HEK293T (cell line): ENCODE measurements at regions not wholly inside any gene's neighbourhood (a gene's known extent, or its start where the extent isn't known, plus 50 kb on each side); places are given as distances from the start of the nearest gene placed in this dataset.

Experiments
- ARNT ChIP-seq: fragments of 450-650 bp; IDR thresholded peaks from 2 replicates; pipeline ENCODE4 v1.6.1; 2017; ENCODE audit warnings: mild to moderate bottlenecking
- BHLHE40 ChIP-seq: fragments of 450-650 bp; IDR thresholded peaks from 2 replicates; pipeline ENCODE4 v1.6.1; 2016; ENCODE audit warnings: mild to moderate bottlenecking, moderate library complexity, borderline replicate concordance
- CTBP1 ChIP-seq: fragments of 450-650 bp; IDR thresholded peaks from 2 replicates; pipeline ENCODE4 v1.6.1; 2016; ENCODE audit warnings: borderline replicate concordance
- ELF4 ChIP-seq: fragments of 450-650 bp; IDR thresholded peaks from 2 replicates; pipeline ENCODE4 v1.6.1; 2017; ENCODE audit warnings: antibody characterized with exemption
- FOXM1 ChIP-seq: fragments of 450-650 bp; IDR thresholded peaks from 2 replicates; pipeline ENCODE4 v1.6.1; 2017; ENCODE audit warnings: mild to moderate bottlenecking, borderline replicate concordance
- HDGF ChIP-seq: fragments of 450-650 bp; IDR thresholded peaks from 2 replicates; pipeline ENCODE4 v1.6.1; 2017; ENCODE audit warnings: antibody characterized with exemption, borderline replicate concordance
- LEF1 ChIP-seq: fragments of 450-650 bp; IDR thresholded peaks from 2 replicates; pipeline ENCODE4 v1.6.1; 2017; ENCODE audit warnings: mild to moderate bottlenecking, borderline replicate concordance
- SP1 ChIP-seq: fragments of 450-650 bp; IDR thresholded peaks from 2 replicates; pipeline ENCODE4 v1.6.1; 2017
- SUZ12 ChIP-seq: fragments of 450-650 bp; IDR thresholded peaks from 2 replicates; pipeline ENCODE4 v1.6.1; 2016; ENCODE audit warnings: mild to moderate bottlenecking
- ZNF384 ChIP-seq: fragments of 450-650 bp; IDR thresholded peaks from 2 replicates; pipeline ENCODE4 v1.6.1; 2016

DNA sequence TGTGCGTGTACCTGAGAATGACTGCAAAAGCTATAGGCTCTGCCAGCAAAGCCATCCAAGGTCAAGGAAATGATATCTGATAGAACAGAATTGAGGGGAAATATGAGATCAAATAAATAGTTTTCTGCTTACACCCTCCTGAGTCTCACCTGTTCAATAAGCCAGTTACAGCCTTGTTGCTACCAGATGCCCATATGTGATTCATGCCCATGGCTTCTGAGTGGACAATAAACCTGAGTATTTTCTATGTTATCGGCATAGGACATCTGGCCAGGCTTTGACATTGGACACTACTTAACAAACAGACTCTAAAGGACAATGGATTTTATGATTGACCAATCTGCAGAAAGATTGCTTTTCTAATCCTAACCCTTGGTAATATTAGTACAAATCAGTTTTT lies 297.9 kb downstream of the LRATD1 start:
- TF ChIP-seq SP1 (no peak), ZNF384 (no peak), FOXM1 (no peak), SUZ12 (no peak), BHLHE40 (no peak), CTBP1 (no peak), LEF1 (no peak), ARNT (no peak), HDGF (no peak), ELF4 (no peak)
